Endothelial cell of umbilical vein (primary cell): ENCODE measurements at regions not wholly inside any gene's neighbourhood (a gene's known extent, or its start where the extent isn't known, plus 50 kb on each side); places are given as distances from the start of the nearest gene placed in this dataset.

ENCODE experiments used
- BruUV-seq: library from RNA; stranded (reverse); fragments of 400-500 nt; replicated peaks from 2 replicates; lab custom pipeline; 2021; lab: Mats Ljungman, UMichigan
- CTCF ChIA-PET: fragments of 300-600, 350-600 bp; sonication (Branson Sonifier 250); formaldehyde crosslinking; loops from one replicate; lab custom pipeline; 2021; ENCODE audit warnings: antibody characterized with exemption, inconsistent platforms; lab: Charles Lee
- POLR2A ChIA-PET: fragments of 300-600, 350-600 bp; sonication (Branson Sonifier 250); formaldehyde crosslinking; loops from one replicate; lab custom pipeline; 2021; ENCODE audit warnings: antibody characterized with exemption, inconsistent platforms; lab: Charles Lee
- DNase-seq: peaks from one replicate; pipeline ENCODE4 v3.0.0-alpha.2; 2011; ENCODE audit warnings: low read depth, low spot score
- FAIRE-seq: peaks from 2 replicates; lab custom pipeline; 2011; peaks lifted over from hg19 to GRCh38; lab: Jason Lieb, UNC
- H2AFZ ChIP-seq: 2 replicates; pipeline ENCODE4 v1.6.0; 2012; ENCODE audit warnings: low read depth, low read length, control low read depth, inconsistent platforms
- H3K27ac ChIP-seq: 2 replicates; pipeline ENCODE4 v1.5.1; 2011; ENCODE audit warnings: low read depth, mild to moderate bottlenecking, control low read depth, low read length, moderate library complexity; ENCODE audit not compliant: insufficient read depth
- H3K27me3 ChIP-seq, 2 experiments: 2 replicates each; pipeline versions ENCODE4 v1.6.0 to v1.6.1; 2011; ENCODE audit warnings: low read length in 2 of 2, mixed read lengths in 1 of 2; ENCODE audit not compliant: control insufficient read depth in 2 of 2, insufficient read depth in 2 of 2
- H3K36me3 ChIP-seq, 2 experiments: 2 replicates in 1 of 2; 3 replicates in 1 of 2; pipeline ENCODE4 v1.5.1; 2011; ENCODE audit warnings: low read length in 2 of 2, mild to moderate bottlenecking in 1 of 2, moderate library complexity in 1 of 2; ENCODE audit not compliant: control insufficient read depth in 2 of 2, insufficient read depth in 2 of 2; ENCODE audit errors: extremely low read depth in 1 of 2
- H3K4me1 ChIP-seq: 3 replicates; pipeline ENCODE4 v1.5.1; 2011; ENCODE audit warnings: mild to moderate bottlenecking, low read length; ENCODE audit not compliant: control insufficient read depth, insufficient read depth; ENCODE audit errors: extremely low read depth
- H3K4me2 ChIP-seq: 2 replicates; pipeline ENCODE4 v1.6.1; 2011; ENCODE audit warnings: low read length, control low read depth, mixed read lengths; ENCODE audit not compliant: insufficient read depth
- H3K4me3 ChIP-seq, 3 experiments: fragments of 200-600 bp in 1 of 3; sonication (generic), shearing (Covaris generic) in 1 of 3; replicated peaks in 1 of 3; 2 replicates each; pipeline ENCODE4 v1.5.1; 2011 to 2016; ENCODE audit warnings: control low read depth in 3 of 3, low read length in 3 of 3, mild to moderate bottlenecking in 2 of 3, inconsistent platforms in 1 of 3, low read depth in 1 of 3, moderate library complexity in 1 of 3; ENCODE audit not compliant: insufficient read depth in 1 of 3
- H3K79me2 ChIP-seq: 2 replicates; pipeline ENCODE4 v1.6.0; 2012; ENCODE audit warnings: low read length, inconsistent platforms; ENCODE audit not compliant: control insufficient read depth, insufficient read depth
- H3K9ac ChIP-seq: replicated peaks from 2 replicates; pipeline ENCODE3; 2011; ENCODE audit warnings: low read length, control low read depth; ENCODE audit not compliant: insufficient read depth; ENCODE audit errors: extremely low read depth
- H3K9me1 ChIP-seq: replicated peaks from 3 replicates; pipeline ENCODE4 v1.6.0; 2011; ENCODE audit warnings: mild to moderate bottlenecking, low read length; ENCODE audit not compliant: control insufficient read depth, insufficient read depth; ENCODE audit errors: extremely low read depth
- H3K9me3 ChIP-seq: replicated peaks from 2 replicates; pipeline ENCODE4 v1.5.1; 2012; ENCODE audit warnings: low read length, inconsistent platforms; ENCODE audit not compliant: control insufficient read depth, insufficient read depth
- H4K20me1 ChIP-seq: replicated peaks from 2 replicates; pipeline ENCODE3; 2011; ENCODE audit warnings: mild to moderate bottlenecking, low read length; ENCODE audit not compliant: control insufficient read depth, insufficient read depth; ENCODE audit errors: extremely low read depth
- EZH2 ChIP-seq: IDR thresholded peaks from 2 replicates; pipeline ENCODE4 v1.6.1; 2012; ENCODE audit warnings: borderline replicate concordance, low read depth, mild to moderate bottlenecking, moderate library complexity, low read length, inconsistent platforms; ENCODE audit not compliant: severe bottlenecking
- FOS ChIP-seq: IDR thresholded peaks from 2 replicates; pipeline ENCODE4 v1.6.1; 2011; ENCODE audit warnings: mild to moderate bottlenecking, low read length, moderate library complexity, borderline replicate concordance; ENCODE audit not compliant: insufficient read depth
- GATA2 ChIP-seq: IDR thresholded peaks from 2 replicates; pipeline ENCODE4 v1.7.0; 2011; ENCODE audit warnings: low read depth, mild to moderate bottlenecking, moderate library complexity, mixed read lengths, low read length; ENCODE audit not compliant: insufficient read length, insufficient read depth
- JUN ChIP-seq: IDR thresholded peaks from 2 replicates; pipeline ENCODE4 v1.6.1; 2011; ENCODE audit warnings: borderline replicate concordance, low read depth; ENCODE audit not compliant: insufficient read length, insufficient read depth
- MYC ChIP-seq: IDR thresholded peaks from one replicate; pipeline ENCODE4 v1.6.1; 2011; ENCODE audit warnings: mild to moderate bottlenecking, low read depth, low read length
- POLR2A ChIP-seq: IDR thresholded peaks from 2 replicates; pipeline ENCODE4 v1.6.1; 2012; ENCODE audit warnings: low read depth, mild to moderate bottlenecking, control low read depth, low read length
- POLR2AphosphoS5 ChIP-seq: IDR thresholded peaks from 2 replicates; pipeline ENCODE4 v1.6.1; 2012; ENCODE audit warnings: low read depth, mild to moderate bottlenecking, control low read depth, low read length, moderate library complexity; ENCODE audit not compliant: insufficient read depth
- dilution Hi-C: fragments of 300-500 bp; cut with MboI; formaldehyde crosslinking; loops from one replicate; pipeline ENCODE4 v1.15.0; 2019; ENCODE audit warnings: low sequenced_read_pairs; ENCODE audit not compliant: extremely low pct_ligation_motif_present
- intact Hi-C: fragments of 100-400 bp; cut with micrococcal nuclease; formaldehyde crosslinking; loops from one replicate; pipeline ENCODE4 v1.10.0; 2022
- TF ChIP-seq, protein P1 (sequence below), 2 donors: IDR thresholded peaks; 1 replicate in 1 of 2; 2 replicates in 1 of 2; pipeline ENCODE4 v1.5.1; 2011; ENCODE audit warnings: low read length in 2 of 2, mild to moderate bottlenecking in 2 of 2, moderate library complexity in 2 of 2, control low read depth in 1 of 2, inconsistent platforms in 1 of 2, low read depth in 1 of 2; ENCODE audit not compliant: insufficient read depth in 1 of 2; ENCODE audit errors: extremely low read depth in 1 of 2
- TF ChIP-seq, protein P2 (sequence below): IDR thresholded peaks from 2 replicates; pipeline ENCODE4 v1.6.1; 2011; ENCODE audit not compliant: insufficient read depth, insufficient read length

- dilution Hi-C loops = no loop called here
- no peaks in the 10 kb centered on the region for H3K9me3 ChIP-seq
- BruUV-seq = no TSS peak
These were observed 189.3 kb upstream of the TSC22D2 start for GRCh38 chr3:150218841-150219240.

More at GRCh38 chr3:150218841-150219240, 189.3 kb upstream of the TSC22D2 start:
- DNase-seq = no peak
- intact Hi-C loops = no loop called here
- ChIA-PET POLR2A (no interaction called here), CTCF (interaction anchor here (0.7 to 5.4 kb wide), 4 partner anchors 35 to 282 kb away, joined by 3 to 41 read pairs (median 17); no protein-coding TSS in a partner anchor)
- no peaks in the 10 kb centered on the region for H3K4me1 ChIP-seq
- no peaks in the 10 kb centered on the region for H3K9me1 ChIP-seq
- H3K4me3 ChIP-seq = no peak overlapping the region
- no peak overlapping the region for H2AFZ ChIP-seq
- no peak overlapping the region for H3K9ac ChIP-seq
- no peak overlapping the region for H3K4me2 ChIP-seq
- H4K20me1 ChIP-seq = no peaks in the 10 kb centered on the region
- no peaks in the 10 kb centered on the region for H3K36me3 ChIP-seq
- no peak for FAIRE-seq
- H3K27me3 ChIP-seq = peaks cover 39 to 44% of the 10 kb centered on the region in 2 experiments
- H3K27ac ChIP-seq = no peak overlapping the region
- TF ChIP-seq MYC (no peak), POLR2AphosphoS5 (no peak), JUN (no peak), EZH2 (no peak), POLR2A (no peak), GATA2 (no peak), FOS (no peak)
- TF ChIP-seq, protein P1, sequence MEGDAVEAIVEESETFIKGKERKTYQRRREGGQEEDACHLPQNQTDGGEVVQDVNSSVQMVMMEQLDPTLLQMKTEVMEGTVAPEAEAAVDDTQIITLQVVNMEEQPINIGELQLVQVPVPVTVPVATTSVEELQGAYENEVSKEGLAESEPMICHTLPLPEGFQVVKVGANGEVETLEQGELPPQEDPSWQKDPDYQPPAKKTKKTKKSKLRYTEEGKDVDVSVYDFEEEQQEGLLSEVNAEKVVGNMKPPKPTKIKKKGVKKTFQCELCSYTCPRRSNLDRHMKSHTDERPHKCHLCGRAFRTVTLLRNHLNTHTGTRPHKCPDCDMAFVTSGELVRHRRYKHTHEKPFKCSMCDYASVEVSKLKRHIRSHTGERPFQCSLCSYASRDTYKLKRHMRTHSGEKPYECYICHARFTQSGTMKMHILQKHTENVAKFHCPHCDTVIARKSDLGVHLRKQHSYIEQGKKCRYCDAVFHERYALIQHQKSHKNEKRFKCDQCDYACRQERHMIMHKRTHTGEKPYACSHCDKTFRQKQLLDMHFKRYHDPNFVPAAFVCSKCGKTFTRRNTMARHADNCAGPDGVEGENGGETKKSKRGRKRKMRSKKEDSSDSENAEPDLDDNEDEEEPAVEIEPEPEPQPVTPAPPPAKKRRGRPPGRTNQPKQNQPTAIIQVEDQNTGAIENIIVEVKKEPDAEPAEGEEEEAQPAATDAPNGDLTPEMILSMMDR (IDR thresholded peaks at IDR 0.05; ENCODE audit: extremely low read depth in 1 of 2, insufficient read depth in 1 of 2, low read depth in 1 of 2, low read length in 2 of 2) = no peak
- TF ChIP-seq, protein P2, sequence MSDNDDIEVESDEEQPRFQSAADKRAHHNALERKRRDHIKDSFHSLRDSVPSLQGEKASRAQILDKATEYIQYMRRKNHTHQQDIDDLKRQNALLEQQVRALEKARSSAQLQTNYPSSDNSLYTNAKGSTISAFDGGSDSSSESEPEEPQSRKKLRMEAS = no peak
- no peaks in the 10 kb centered on the region for H3K79me2 ChIP-seq
